Transverse colon (tissue), 4 donors: ENCODE measurements at regions not wholly inside any gene's neighbourhood (a gene's known extent, or its start where the extent isn't known, plus 50 kb on each side); places are given as distances from the start of the nearest gene placed in this dataset.

ENCODE experiments used
- DNase-seq: peaks from one replicate; pipeline ENCODE4 v3.0.0-alpha.2; 2019
- H3K27ac ChIP-seq, 4 donors: fragments of 200-600 bp; sonication (generic); 2 replicates each; pipeline ENCODE4 v1.5.1; 2016 to 2018; ENCODE audit warnings: inconsistent platforms in 4 of 4
- H3K27me3 ChIP-seq: fragments of 200-600 bp; sonication (generic); 2 replicates; pipeline ENCODE4 v1.5.1; 2017; ENCODE audit warnings: inconsistent platforms
- H3K36me3 ChIP-seq, 4 donors: fragments of 200-600 bp; sonication (generic); 2 replicates each; pipeline ENCODE4 v1.5.1; 2017 to 2019; ENCODE audit warnings: inconsistent platforms in 4 of 4
- H3K4me1 ChIP-seq, 4 donors: fragments of 200-600 bp; sonication (generic); 2 replicates each; pipeline ENCODE4 v1.5.1; 2017 to 2020; ENCODE audit warnings: inconsistent platforms in 4 of 4
- H3K4me3 ChIP-seq, 4 donors: fragments of 200-600 bp; sonication (generic); 1 replicate in 1 of 4; 2 replicates in 3 of 4; pipeline versions ENCODE4 v1.5.1 to v1.6.1; 2017 to 2019; ENCODE audit warnings: inconsistent platforms in 4 of 4
- H3K9me3 ChIP-seq, 2 donors: fragments of 200-600 bp; sonication (generic); 2 replicates each; pipeline ENCODE4 v1.5.1; 2017 to 2019; ENCODE audit warnings: inconsistent platforms in 2 of 2
- EP300 ChIP-seq: sonication (generic); formaldehyde crosslinking; IDR thresholded peaks from one replicate; pipeline ENCODE4 v1.6.1; 2017; ENCODE audit warnings: antibody characterized with exemption, low read depth
- POLR2A ChIP-seq: fragments of 450-650 bp; IDR thresholded peaks from one replicate; pipeline ENCODE4 v1.6.1; 2016; ENCODE audit warnings: antibody characterized with exemption, mild to moderate bottlenecking, moderate library complexity
- POLR2AphosphoS5 ChIP-seq, 3 donors: sonication (generic); formaldehyde crosslinking; IDR thresholded peaks; one replicate each; pipeline ENCODE4 v1.6.1; 2016; ENCODE audit warnings: antibody characterized with exemption in 3 of 3
- WGBS, 2 donors: methylation state at CpG; one replicate each; pipeline ENCODE4 v1.1.5; 2018; ENCODE audit warnings: low coverage in 1 of 2; 5-methylcytosine and 5-hydroxymethylcytosine counted together
- in situ Hi-C, 4 donors: fragments of 200-750 bp; cut with MboI; loops; one replicate each; pipeline versions ENCODE4 v1.15.0 to v1.15.1; 2017; ENCODE audit warnings: low sequenced_read_pairs in 3 of 4, low pct_ligation_motif_present in 1 of 4, low pct_unique_long_range_greater_than_20kb in 1 of 4
- intact Hi-C: fragments of 100-400 bp; cut with DNase I; formaldehyde crosslinking; loops from one replicate; pipeline ENCODE4 v1.15.1; 2023; ENCODE audit warnings: low total_unique reads
- TF ChIP-seq, protein P1 (sequence below), 5 experiments: fragments of 200-600 bp in 3 of 5; fragments of 450-650 bp in 2 of 5; sonication (generic) in 3 of 5; IDR thresholded peaks; 1 replicate in 2 of 5; 2 replicates in 3 of 5; pipeline ENCODE4 v1.5.1; 2016 to 2017; ENCODE audit warnings: antibody characterized with exemption in 5 of 5, inconsistent platforms in 3 of 5, mild to moderate bottlenecking in 2 of 5, moderate library complexity in 1 of 5

DNA sequence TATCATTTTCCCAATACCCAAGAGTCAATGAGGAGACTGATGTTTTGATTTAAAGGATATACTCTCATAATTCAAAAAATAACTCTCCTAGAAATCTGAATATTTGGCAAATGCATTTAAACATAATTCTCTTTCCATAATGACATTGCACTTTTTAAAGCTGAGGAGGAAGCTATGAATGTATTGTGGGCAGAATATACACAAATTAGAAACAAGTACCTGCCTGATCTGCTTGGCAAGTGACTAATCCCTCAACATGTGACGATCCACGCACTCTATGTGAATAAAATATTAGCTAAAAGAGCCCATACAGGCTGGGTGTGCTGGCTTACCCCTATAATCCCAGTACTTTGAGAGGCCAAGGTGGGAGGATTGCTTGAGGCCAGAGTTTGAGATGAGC lies 88.3 kb upstream of the CCDC28A start:
- Histone ChIP-seq H3K36me3 (no peaks in the 10 kb centered on the region), H3K9me3 (no peaks in the 10 kb centered on the region), H3K4me3 (no peak overlapping the region), H3K27me3 (no peaks in the 10 kb centered on the region), H3K4me1 (no peaks in the 10 kb centered on the region), H3K27ac (no peak overlapping the region)
- DNase-seq: no peak
- WGBS, 2 donors: 89% methylated on average over 2 of the region's 2 CpGs; no CpG with 5 or more reads in 1 of the 2 donors
- no peak for TF ChIP-seq POLR2AphosphoS5 (IDR thresholded peaks at IDR 0.05)
- TF ChIP-seq EP300: no peak
- TF ChIP-seq, protein P1, sequence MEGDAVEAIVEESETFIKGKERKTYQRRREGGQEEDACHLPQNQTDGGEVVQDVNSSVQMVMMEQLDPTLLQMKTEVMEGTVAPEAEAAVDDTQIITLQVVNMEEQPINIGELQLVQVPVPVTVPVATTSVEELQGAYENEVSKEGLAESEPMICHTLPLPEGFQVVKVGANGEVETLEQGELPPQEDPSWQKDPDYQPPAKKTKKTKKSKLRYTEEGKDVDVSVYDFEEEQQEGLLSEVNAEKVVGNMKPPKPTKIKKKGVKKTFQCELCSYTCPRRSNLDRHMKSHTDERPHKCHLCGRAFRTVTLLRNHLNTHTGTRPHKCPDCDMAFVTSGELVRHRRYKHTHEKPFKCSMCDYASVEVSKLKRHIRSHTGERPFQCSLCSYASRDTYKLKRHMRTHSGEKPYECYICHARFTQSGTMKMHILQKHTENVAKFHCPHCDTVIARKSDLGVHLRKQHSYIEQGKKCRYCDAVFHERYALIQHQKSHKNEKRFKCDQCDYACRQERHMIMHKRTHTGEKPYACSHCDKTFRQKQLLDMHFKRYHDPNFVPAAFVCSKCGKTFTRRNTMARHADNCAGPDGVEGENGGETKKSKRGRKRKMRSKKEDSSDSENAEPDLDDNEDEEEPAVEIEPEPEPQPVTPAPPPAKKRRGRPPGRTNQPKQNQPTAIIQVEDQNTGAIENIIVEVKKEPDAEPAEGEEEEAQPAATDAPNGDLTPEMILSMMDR (IDR thresholded peaks at IDR 0.05): no peak
- no peak for TF ChIP-seq POLR2A
- in situ Hi-C loops (no loop called here), intact Hi-C loops (no loop called here)

DNA sequence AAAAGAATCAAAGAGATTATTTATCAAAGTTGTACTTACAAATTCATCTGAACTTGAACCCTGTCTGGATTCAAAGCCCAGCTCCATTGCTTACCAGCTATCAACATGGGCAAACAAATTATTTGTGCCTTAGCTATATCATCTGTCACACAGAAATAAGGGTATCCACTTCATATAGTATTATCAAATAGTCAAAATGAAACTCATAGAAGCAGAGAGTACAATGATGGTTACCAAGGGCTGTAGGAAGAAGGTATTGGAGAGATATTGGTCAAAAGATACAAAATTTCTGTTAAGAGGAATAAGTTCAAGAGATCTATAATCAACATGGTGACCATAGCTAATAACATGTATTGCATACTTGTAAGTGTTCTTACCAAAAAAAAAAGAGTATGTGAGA lies 87.8 kb upstream of the CCDC28A start:
- in situ Hi-C loops (no loop called here), intact Hi-C loops (no loop called here)
- Histone ChIP-seq H3K4me1 (no peaks in the 10 kb centered on the region), H3K4me3 (no peak overlapping the region), H3K27ac (no peak overlapping the region), H3K27me3 (no peaks in the 10 kb centered on the region), H3K9me3 (no peaks in the 10 kb centered on the region), H3K36me3 (no peaks in the 10 kb centered on the region)
- no peak for DNase-seq
- TF ChIP-seq EP300: no peak

DNA sequence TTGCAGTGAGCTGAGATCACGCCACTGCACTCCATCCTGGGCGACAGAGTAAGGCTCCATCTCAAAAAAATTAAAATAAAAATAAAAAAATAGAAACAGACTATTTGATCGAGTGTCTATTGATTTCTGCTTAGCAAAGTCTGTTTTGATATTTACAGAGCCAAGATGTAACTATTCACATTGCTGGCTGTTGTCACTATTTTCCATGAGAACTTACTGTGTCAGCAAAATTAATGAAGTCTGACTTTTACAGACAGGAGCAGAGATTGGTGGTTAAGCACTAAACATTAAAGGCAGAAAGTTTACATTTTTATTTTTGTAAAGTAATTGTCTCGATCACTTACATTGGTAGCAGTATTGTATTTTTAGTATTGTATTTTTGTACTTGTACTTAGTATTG lies 85.0 kb upstream of the CCDC28A start:
- Histone ChIP-seq H3K4me1 (peaks cover 0 to 12% (median 7%) of the 10 kb centered on the region in 4 donors), H3K36me3 (no peaks in the 10 kb centered on the region), H3K27me3 (no peaks in the 10 kb centered on the region), H3K27ac (no peak overlapping the region), H3K4me3 (no peak overlapping the region), H3K9me3 (no peaks in the 10 kb centered on the region)
- TF ChIP-seq POLR2A (no peak), POLR2AphosphoS5 (IDR thresholded peaks at IDR 0.05) (no peak), EP300 (no peak)
- TF ChIP-seq, protein P1 (IDR thresholded peaks at IDR 0.05): no peak
- in situ Hi-C loops (no loop called here), intact Hi-C loops (no loop called here)
- no peak for DNase-seq
- 82 to 89% methylated on average over 4 of the region's 4 CpGs for WGBS, 2 donors

DNA sequence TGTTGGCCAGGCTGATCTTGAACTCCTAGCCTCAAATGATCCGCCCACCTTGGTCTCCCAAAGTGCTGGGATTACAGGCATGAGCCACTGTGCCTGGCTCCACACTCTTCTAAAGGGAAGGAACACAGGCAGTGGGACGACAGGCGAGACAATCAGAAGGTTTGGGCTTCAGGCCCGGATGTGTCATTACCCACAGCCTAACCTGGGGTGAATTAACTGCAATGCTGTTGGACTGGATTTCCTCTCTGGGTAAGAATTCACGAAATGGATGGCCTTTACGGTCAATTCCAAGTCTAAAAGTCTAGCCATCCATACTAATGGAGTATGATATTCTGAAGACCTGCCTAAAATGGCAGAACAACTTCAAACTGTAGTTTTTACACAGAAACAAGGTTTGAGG lies 83.7 kb upstream of the CCDC28A start:
- Histone ChIP-seq H3K27me3 (no peaks in the 10 kb centered on the region), H3K36me3 (no peaks in the 10 kb centered on the region), H3K4me1 (peaks cover 0 to 15% (median 9%) of the 10 kb centered on the region in 4 donors), H3K9me3 (no peaks in the 10 kb centered on the region), H3K4me3 (no peak overlapping the region), H3K27ac (no peak overlapping the region)
- no peak for TF ChIP-seq EP300
- TF ChIP-seq POLR2AphosphoS5 (IDR thresholded peaks at IDR 0.05): no peak
- TF ChIP-seq POLR2A: no peak
- TF ChIP-seq, protein P1 (IDR thresholded peaks at IDR 0.05): no peak
- DNase-seq: no peak
- 95 to 100% methylated on average over 1 to 6 of the region's 6 CpGs for WGBS, 2 donors
- in situ Hi-C loops (loop anchor here in 1 of 4 donors (10.0 kb wide), 1 partner anchor 75 kb away; no protein-coding TSS in a partner anchor), intact Hi-C loops (loop anchor here (5.0 kb wide), 2 partner anchors 72 to 887 kb away; no protein-coding TSS in a partner anchor)
